HCT116 (cell line): ENCODE measurements at regions not wholly inside any gene's neighbourhood (a gene's known extent, or its start where the extent isn't known, plus 50 kb on each side); places are given as distances from the start of the nearest gene placed in this dataset.

Experiments
- ATAC-seq: fragments of 200-7000 bp; cut with Tn5 transposase; 2 replicates; pipeline ENCODE4 v1.9.1; 2020; ENCODE audit warnings: mild to moderate bottlenecking, moderate library complexity
- BruUV-seq: library from RNA; stranded (reverse); fragments of 400-500 nt; replicated peaks from 2 replicates; lab custom pipeline; 2021; lab: Mats Ljungman, UMichigan
- CTCF ChIA-PET: fragments of 300-600 bp; sonication (Branson Sonifier 250); formaldehyde crosslinking; loops from one replicate; lab custom pipeline; 2021; ENCODE audit warnings: antibody characterized with exemption; lab: Charles Lee
- POLR2A ChIA-PET: fragments of 300-600, 350-600 bp; sonication (Branson Sonifier 250); formaldehyde crosslinking; loops from one replicate; lab custom pipeline; 2021; ENCODE audit warnings: antibody characterized with exemption; lab: Charles Lee
- RAD21 ChIA-PET, 2 experiments: fragments of 300-600 bp; sonication (Branson Sonifier 250); formaldehyde crosslinking; loops; one replicate each; lab custom pipeline; 2023; ENCODE audit warnings: low total read pairs in 2 of 2; ENCODE audit not compliant: uncharacterized antibody in 2 of 2, unreplicated experiment in 2 of 2, low non-redundant PET in 1 of 2; lab: Charles Lee
- DNase-seq: peaks from one replicate; pipeline ENCODE4 v3.0.0-alpha.2; 2010; ENCODE audit warnings: low read depth, low spot score
- H2AFZ ChIP-seq: fragments of 200-600 bp; shearing (Covaris generic), sonication (generic); 2 replicates; pipeline ENCODE4 v1.6.1; 2017; ENCODE audit warnings: low read depth, mixed run types, mixed read lengths, antibody characterized with exemption, low read length; ENCODE audit not compliant: poor library complexity, severe bottlenecking
- H3K27ac ChIP-seq: 2 replicates; pipeline ENCODE4 v1.5.1; 2012; ENCODE audit warnings: low read depth, low read length
- H3K27me3 ChIP-seq: fragments of 200-600 bp; sonication (generic); 2 replicates; pipeline ENCODE4 v1.6.1; 2016; ENCODE audit warnings: mixed run types, low read length, mixed read lengths; ENCODE audit not compliant: insufficient read depth
- H3K36me3 ChIP-seq, 2 experiments: fragments of 200-500 bp in 1 of 2; fragments of 200-600 bp in 1 of 2; sonication (Bioruptor generic) in 1 of 2; sonication (generic) in 1 of 2; 2 replicates each; pipeline versions ENCODE4 v1.5.1 to v1.6.1; 2014 to 2016; ENCODE audit warnings: low read length in 2 of 2, inconsistent platforms in 1 of 2, mixed read lengths in 1 of 2, mixed run types in 1 of 2; ENCODE audit not compliant: insufficient read depth in 2 of 2, control insufficient read depth in 1 of 2
- H3K4me1 ChIP-seq, 2 experiments: fragments of 200-600 bp in 1 of 2; sonication (generic) in 1 of 2; 2 replicates each; pipeline versions ENCODE4 v1.5.1 to v1.6.1; 2012 to 2017; ENCODE audit warnings: low read length in 2 of 2, inconsistent platforms in 1 of 2, mild to moderate bottlenecking in 1 of 2, mixed read lengths in 1 of 2, mixed run types in 1 of 2, moderate library complexity in 1 of 2; ENCODE audit not compliant: insufficient read depth in 2 of 2, control insufficient read depth in 1 of 2
- H3K4me2 ChIP-seq: fragments of 200-600 bp; sonication (generic); 2 replicates; pipeline ENCODE4 v1.6.1; 2017; ENCODE audit warnings: mixed run types, low read length, mixed read lengths
- H3K4me3 ChIP-seq, 2 experiments: fragments of 200-600 bp in 1 of 2; sonication (generic) in 1 of 2; replicated peaks in 1 of 2; 2 replicates each; pipeline ENCODE4 v1.5.1; 2011 to 2016; ENCODE audit warnings: low read length in 2 of 2, control low read depth in 1 of 2, low read depth in 1 of 2, mild to moderate bottlenecking in 1 of 2, mixed read lengths in 1 of 2, mixed run types in 1 of 2
- H3K79me2 ChIP-seq: fragments of 200-600 bp; sonication (generic); 2 replicates; pipeline ENCODE4 v1.6.1; 2017; ENCODE audit warnings: mild to moderate bottlenecking, mixed run types, low read length, moderate library complexity, mixed read lengths; ENCODE audit not compliant: insufficient read depth
- H3K9ac ChIP-seq: fragments of 200-600 bp; sonication (generic); 2 replicates; pipeline ENCODE4 v1.6.1; 2016; ENCODE audit warnings: low read length, mixed read lengths
- H3K9me2 ChIP-seq: fragments of 200-600 bp; sonication (generic), shearing (Covaris generic); 2 replicates; pipeline ENCODE4 v1.6.1; 2017; ENCODE audit warnings: mixed run types, mild to moderate bottlenecking, moderate library complexity; ENCODE audit not compliant: insufficient read depth
- H3K9me3 ChIP-seq, 2 experiments: fragments of 200-500 bp in 1 of 2; fragments of 200-600 bp in 1 of 2; sonication (Bioruptor generic) in 1 of 2; sonication (generic) in 1 of 2; 2 replicates each; pipeline ENCODE4 v1.6.1; 2014 to 2017; ENCODE audit warnings: low read length in 2 of 2, mixed read lengths in 2 of 2, inconsistent platforms in 1 of 2, low read depth in 1 of 2, mild to moderate bottlenecking in 1 of 2, mixed run types in 1 of 2, moderate library complexity in 1 of 2; ENCODE audit not compliant: control insufficient read depth in 1 of 2, insufficient read depth in 1 of 2
- H4K20me1 ChIP-seq: fragments of 200-600 bp; sonication (generic), shearing (Covaris generic); 2 replicates; pipeline ENCODE4 v1.6.1; 2017; ENCODE audit warnings: mixed run types, mild to moderate bottlenecking, moderate library complexity; ENCODE audit not compliant: insufficient read depth
- CTCF ChIP-seq, 3 experiments: fragments of 200-600 bp in 1 of 3; sonication (generic) in 1 of 3; IDR thresholded peaks in 2 of 3; conservative IDR thresholded peaks in 1 of 3; 2 replicates each; pipeline ENCODE4 v1.5.1; 2012 to 2017; ENCODE audit warnings: low read depth in 2 of 3, low read length in 2 of 3, antibody characterized with exemption in 1 of 3, borderline replicate concordance in 1 of 3, control low read depth in 1 of 3, mild to moderate bottlenecking in 1 of 3, mixed read lengths in 1 of 3, mixed run types in 1 of 3, moderate library complexity in 1 of 3; ENCODE audit not compliant: insufficient read depth in 1 of 3
- EZH2phosphoT487 ChIP-seq: fragments of 200-600 bp; IDR thresholded peaks from 2 replicates; pipeline ENCODE4 v1.6.1; 2018; ENCODE audit warnings: antibody characterized with exemption, borderline replicate concordance
- JUND ChIP-seq: IDR thresholded peaks from 2 replicates; pipeline ENCODE4 v1.6.1; 2012
- MAX ChIP-seq: IDR thresholded peaks from 2 replicates; pipeline ENCODE4 v1.6.1; 2012
- REST ChIP-seq: IDR thresholded peaks from 2 replicates; pipeline ENCODE4 v1.6.1; 2012; ENCODE audit warnings: low read depth
- SP1 ChIP-seq: IDR thresholded peaks from 2 replicates; pipeline ENCODE4 v1.6.1; 2012; ENCODE audit warnings: low read depth
- ZFX ChIP-seq: fragments of 450-650 bp; IDR thresholded peaks from 2 replicates; pipeline ENCODE4 v1.6.1; 2017
- ZNF274 ChIP-seq: fragments of 200-500 bp; sonication (Bioruptor generic); IDR thresholded peaks from 2 replicates; pipeline ENCODE4 v1.6.1; 2014; ENCODE audit warnings: mild to moderate bottlenecking, low read depth, low read length, inconsistent platforms
- intact Hi-C: fragments of 100-400 bp; cut with micrococcal nuclease; formaldehyde crosslinking; loops from 2 replicates; pipeline ENCODE4 v1.10.0; 2022

GRCh38 chr9:118631956-118632355, 737.3 kb downstream of the BRINP1 start:
- H3K4me3 ChIP-seq, result no peak overlapping the region
- no peaks in the 10 kb centered on the region for H3K9me2 ChIP-seq
- no peaks in the 10 kb centered on the region for H3K27me3 ChIP-seq
- RAD21 ChIA-PET, result no interaction called here
- no peaks in the 10 kb centered on the region for H3K79me2 ChIP-seq
- H3K9me3 ChIP-seq, result peaks cover 0 to 4% of the 10 kb centered on the region in 2 experiments; a peak in 2 of 4 replicates
- no peak overlapping the region for H3K9ac ChIP-seq
- H3K36me3 ChIP-seq, result no peaks in the 10 kb centered on the region
- intact Hi-C loops, result no loop called here
- no peak overlapping the region for H2AFZ ChIP-seq
- ATAC-seq, result no peak
- POLR2A ChIA-PET, result no interaction called here
- no peaks in the 10 kb centered on the region for H3K4me1 ChIP-seq
- TF ChIP-seq ZNF274 (no peak), JUND (no peak), EZH2phosphoT487 (no peak), ZFX (no peak), REST (no peak), MAX (no peak), CTCF (IDR thresholded peaks at IDR 0.05 in 2 of 3, conservative IDR thresholded peaks at IDR 0.05 in 1 of 3; ENCODE audit: borderline replicate concordance in 1 of 3, insufficient read depth in 1 of 3, low read depth in 2 of 3, low read length in 2 of 3) (no peak), SP1 (no peak)
- TF ChIP-seq, all 23 proteins: peak for 0
- DNase-seq, result no peak
- CTCF ChIA-PET, result no interaction called here
- Histone ChIP-seq H4K20me1 (no peaks in the 10 kb centered on the region), H3K4me2 (no peak overlapping the region), H3K27ac (no peak overlapping the region)
- BruUV-seq, result no TSS peak
